ENCODE measurements at regions not wholly inside any gene's neighbourhood (a gene's known extent, or its start where the extent isn't known, plus 50 kb on each side); places are given as distances from the start of the nearest gene placed in this dataset.
A peak's percentile ranks its signal among the peaks of the same experiment; 100 is the strongest.

DNA sequence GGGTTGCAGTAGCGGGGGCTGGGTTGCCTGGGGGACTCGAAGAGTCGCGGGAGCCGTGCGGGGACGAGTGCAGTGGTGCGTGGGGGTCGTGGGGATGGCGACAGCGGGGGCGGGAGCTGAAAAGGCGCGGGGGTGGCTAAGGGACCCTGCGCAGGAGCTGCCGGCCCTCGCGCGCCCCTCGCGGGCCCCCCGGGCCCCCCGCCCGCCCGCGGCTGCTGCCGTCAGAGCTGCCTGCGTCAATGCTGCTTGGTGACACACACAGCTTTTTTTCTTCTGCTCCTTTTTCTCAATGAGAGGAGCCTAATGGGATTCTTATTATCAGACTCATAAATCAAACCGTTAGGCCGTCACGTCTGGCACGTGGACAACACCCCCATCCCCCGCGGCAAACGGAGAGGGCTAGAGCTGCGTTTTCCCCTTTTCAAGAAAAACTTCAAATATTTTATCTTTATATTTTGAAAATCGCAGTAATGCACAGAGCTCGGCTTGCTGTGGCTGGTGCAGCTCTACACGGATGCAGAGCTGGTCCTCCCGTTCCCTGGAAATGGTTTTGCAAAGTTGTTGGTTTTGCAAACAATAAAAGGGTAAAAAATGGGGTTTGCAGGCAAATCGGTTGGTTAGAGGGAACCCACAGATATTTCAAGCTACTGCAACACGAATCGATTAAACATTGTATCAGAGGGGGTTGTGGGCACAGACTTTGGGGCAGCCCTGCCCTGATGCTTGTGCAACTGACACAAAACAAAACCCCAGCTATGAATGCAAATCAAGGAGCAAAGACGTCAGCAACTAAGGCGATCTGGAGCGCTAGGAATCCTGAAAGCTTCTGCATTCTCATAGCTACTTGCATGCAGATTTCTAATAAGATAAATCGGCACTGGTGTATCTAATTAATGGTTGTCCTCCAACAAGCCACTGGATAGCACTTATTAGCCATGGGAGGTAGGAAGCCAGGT lies 161.4 kb downstream of the TBXT start (continued):
- TF ChIP-seq, protein P1, sequence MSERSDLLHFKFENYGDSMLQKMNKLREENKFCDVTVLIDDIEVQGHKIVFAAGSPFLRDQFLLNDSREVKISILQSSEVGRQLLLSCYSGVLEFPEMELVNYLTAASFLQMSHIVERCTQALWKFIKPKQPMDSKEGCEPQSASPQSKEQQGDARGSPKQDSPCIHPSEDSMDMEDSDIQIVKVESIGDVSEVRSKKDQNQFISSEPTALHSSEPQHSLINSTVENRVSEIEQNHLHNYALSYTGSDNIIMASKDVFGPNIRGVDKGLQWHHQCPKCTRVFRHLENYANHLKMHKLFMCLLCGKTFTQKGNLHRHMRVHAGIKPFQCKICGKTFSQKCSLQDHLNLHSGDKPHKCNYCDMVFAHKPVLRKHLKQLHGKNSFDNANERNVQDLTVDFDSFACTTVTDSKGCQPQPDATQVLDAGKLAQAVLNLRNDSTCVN (tag by site-specific recombination; optimal IDR thresholded peaks at IDR 0.05): no peak
- TF ChIP-seq, protein P2, sequence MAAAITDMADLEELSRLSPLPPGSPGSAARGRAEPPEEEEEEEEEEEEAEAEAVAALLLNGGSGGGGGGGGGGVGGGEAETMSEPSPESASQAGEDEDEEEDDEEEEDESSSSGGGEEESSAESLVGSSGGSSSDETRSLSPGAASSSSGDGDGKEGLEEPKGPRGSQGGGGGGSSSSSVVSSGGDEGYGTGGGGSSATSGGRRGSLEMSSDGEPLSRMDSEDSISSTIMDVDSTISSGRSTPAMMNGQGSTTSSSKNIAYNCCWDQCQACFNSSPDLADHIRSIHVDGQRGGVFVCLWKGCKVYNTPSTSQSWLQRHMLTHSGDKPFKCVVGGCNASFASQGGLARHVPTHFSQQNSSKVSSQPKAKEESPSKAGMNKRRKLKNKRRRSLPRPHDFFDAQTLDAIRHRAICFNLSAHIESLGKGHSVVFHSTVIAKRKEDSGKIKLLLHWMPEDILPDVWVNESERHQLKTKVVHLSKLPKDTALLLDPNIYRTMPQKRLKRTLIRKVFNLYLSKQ (tag by site-specific recombination; IDR thresholded peaks at IDR 0.05; ENCODE audit: borderline replicate concordance): no peak
- TF ChIP-seq IKZF3 (tag by site-specific recombination; IDR thresholded peaks at IDR 0.05): peak; percentile 82
- TF ChIP-seq GFI1B (tag by site-specific recombination; IDR thresholded peaks at IDR 0.05): no peak
- TF ChIP-seq, protein P3, sequence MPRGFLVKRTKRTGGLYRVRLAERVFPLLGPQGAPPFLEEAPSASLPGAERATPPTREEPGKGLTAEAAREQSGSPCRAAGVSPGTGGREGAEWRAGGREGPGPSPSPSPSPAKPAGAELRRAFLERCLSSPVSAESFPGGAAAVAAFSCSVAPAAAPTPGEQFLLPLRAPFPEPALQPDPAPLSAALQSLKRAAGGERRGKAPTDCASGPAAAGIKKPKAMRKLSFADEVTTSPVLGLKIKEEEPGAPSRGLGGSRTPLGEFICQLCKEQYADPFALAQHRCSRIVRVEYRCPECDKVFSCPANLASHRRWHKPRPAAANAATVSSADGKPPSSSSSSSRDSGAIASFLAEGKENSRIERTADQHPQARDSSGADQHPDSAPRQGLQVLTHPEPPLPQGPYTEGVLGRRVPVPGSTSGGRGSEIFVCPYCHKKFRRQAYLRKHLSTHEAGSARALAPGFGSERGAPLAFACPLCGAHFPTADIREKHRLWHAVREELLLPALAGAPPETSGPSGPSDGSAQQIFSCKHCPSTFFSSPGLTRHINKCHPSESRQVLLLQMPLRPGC (tag by site-specific recombination; IDR thresholded peaks at IDR 0.05): peak; percentile 76
- TF ChIP-seq, protein P4, sequence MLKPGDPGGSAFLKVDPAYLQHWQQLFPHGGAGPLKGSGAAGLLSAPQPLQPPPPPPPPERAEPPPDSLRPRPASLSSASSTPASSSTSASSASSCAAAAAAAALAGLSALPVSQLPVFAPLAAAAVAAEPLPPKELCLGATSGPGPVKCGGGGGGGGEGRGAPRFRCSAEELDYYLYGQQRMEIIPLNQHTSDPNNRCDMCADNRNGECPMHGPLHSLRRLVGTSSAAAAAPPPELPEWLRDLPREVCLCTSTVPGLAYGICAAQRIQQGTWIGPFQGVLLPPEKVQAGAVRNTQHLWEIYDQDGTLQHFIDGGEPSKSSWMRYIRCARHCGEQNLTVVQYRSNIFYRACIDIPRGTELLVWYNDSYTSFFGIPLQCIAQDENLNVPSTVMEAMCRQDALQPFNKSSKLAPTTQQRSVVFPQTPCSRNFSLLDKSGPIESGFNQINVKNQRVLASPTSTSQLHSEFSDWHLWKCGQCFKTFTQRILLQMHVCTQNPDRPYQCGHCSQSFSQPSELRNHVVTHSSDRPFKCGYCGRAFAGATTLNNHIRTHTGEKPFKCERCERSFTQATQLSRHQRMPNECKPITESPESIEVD (tag by site-specific recombination; IDR thresholded peaks at IDR 0.05): peak; percentile 92
- TF ChIP-seq ZNF324 (tag by site-specific recombination; IDR thresholded peaks at IDR 0.05): peak; percentile 29; the same call in 1 of the 2 replicates
- TF ChIP-seq, protein P5, sequence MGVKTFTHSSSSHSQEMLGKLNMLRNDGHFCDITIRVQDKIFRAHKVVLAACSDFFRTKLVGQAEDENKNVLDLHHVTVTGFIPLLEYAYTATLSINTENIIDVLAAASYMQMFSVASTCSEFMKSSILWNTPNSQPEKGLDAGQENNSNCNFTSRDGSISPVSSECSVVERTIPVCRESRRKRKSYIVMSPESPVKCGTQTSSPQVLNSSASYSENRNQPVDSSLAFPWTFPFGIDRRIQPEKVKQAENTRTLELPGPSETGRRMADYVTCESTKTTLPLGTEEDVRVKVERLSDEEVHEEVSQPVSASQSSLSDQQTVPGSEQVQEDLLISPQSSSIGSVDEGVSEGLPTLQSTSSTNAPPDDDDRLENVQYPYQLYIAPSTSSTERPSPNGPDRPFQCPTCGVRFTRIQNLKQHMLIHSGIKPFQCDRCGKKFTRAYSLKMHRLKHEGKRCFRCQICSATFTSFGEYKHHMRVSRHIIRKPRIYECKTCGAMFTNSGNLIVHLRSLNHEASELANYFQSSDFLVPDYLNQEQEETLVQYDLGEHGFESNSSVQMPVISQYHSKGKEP (tag by site-specific recombination; IDR thresholded peaks at IDR 0.05): peak; percentile 87
- TF ChIP-seq, protein P6, sequence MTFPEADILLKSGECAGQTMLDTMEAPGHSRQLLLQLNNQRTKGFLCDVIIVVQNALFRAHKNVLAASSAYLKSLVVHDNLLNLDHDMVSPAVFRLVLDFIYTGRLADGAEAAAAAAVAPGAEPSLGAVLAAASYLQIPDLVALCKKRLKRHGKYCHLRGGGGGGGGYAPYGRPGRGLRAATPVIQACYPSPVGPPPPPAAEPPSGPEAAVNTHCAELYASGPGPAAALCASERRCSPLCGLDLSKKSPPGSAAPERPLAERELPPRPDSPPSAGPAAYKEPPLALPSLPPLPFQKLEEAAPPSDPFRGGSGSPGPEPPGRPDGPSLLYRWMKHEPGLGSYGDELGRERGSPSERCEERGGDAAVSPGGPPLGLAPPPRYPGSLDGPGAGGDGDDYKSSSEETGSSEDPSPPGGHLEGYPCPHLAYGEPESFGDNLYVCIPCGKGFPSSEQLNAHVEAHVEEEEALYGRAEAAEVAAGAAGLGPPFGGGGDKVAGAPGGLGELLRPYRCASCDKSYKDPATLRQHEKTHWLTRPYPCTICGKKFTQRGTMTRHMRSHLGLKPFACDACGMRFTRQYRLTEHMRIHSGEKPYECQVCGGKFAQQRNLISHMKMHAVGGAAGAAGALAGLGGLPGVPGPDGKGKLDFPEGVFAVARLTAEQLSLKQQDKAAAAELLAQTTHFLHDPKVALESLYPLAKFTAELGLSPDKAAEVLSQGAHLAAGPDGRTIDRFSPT (tag by site-specific recombination; IDR thresholded peaks at IDR 0.05): no peak
- TF ChIP-seq, protein P7, sequence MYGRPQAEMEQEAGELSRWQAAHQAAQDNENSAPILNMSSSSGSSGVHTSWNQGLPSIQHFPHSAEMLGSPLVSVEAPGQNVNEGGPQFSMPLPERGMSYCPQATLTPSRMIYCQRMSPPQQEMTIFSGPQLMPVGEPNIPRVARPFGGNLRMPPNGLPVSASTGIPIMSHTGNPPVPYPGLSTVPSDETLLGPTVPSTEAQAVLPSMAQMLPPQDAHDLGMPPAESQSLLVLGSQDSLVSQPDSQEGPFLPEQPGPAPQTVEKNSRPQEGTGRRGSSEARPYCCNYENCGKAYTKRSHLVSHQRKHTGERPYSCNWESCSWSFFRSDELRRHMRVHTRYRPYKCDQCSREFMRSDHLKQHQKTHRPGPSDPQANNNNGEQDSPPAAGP (tag by site-specific recombination; IDR thresholded peaks at IDR 0.05): peak; percentile 73; the same call in 1 of the 2 replicates
- TF ChIP-seq ZFHX2 (tag by site-specific recombination; conservative IDR thresholded peaks at IDR 0.05): peak; percentile 80
- peak; percentile 53; the same call in 1 of the 2 replicates for TF ChIP-seq ZSCAN30 (tag by site-specific recombination; IDR thresholded peaks at IDR 0.05)
- 0 out of 2 replicates have a peak, but pooled peaks have one; percentile 17 for TF ChIP-seq ZNF76 (tag by site-specific recombination; IDR thresholded peaks at IDR 0.05; ENCODE audit: borderline replicate concordance, low read depth)
- TF ChIP-seq OSR2 (tag by site-specific recombination; IDR thresholded peaks at IDR 0.05): peak; percentile 81
- 0 out of 2 replicates have a peak, but pooled peaks have one; percentile 62 for TF ChIP-seq ZSCAN23 (tag by site-specific recombination; IDR thresholded peaks at IDR 0.05)
- peak; percentile 39; the same call in 1 of the 2 replicates for TF ChIP-seq ZNF600 (tag by site-specific recombination; IDR thresholded peaks at IDR 0.05)
- peak; percentile 70 for TF ChIP-seq ZNF335 (tag by site-specific recombination; conservative IDR thresholded peaks at IDR 0.05)
- TF ChIP-seq, protein P8, sequence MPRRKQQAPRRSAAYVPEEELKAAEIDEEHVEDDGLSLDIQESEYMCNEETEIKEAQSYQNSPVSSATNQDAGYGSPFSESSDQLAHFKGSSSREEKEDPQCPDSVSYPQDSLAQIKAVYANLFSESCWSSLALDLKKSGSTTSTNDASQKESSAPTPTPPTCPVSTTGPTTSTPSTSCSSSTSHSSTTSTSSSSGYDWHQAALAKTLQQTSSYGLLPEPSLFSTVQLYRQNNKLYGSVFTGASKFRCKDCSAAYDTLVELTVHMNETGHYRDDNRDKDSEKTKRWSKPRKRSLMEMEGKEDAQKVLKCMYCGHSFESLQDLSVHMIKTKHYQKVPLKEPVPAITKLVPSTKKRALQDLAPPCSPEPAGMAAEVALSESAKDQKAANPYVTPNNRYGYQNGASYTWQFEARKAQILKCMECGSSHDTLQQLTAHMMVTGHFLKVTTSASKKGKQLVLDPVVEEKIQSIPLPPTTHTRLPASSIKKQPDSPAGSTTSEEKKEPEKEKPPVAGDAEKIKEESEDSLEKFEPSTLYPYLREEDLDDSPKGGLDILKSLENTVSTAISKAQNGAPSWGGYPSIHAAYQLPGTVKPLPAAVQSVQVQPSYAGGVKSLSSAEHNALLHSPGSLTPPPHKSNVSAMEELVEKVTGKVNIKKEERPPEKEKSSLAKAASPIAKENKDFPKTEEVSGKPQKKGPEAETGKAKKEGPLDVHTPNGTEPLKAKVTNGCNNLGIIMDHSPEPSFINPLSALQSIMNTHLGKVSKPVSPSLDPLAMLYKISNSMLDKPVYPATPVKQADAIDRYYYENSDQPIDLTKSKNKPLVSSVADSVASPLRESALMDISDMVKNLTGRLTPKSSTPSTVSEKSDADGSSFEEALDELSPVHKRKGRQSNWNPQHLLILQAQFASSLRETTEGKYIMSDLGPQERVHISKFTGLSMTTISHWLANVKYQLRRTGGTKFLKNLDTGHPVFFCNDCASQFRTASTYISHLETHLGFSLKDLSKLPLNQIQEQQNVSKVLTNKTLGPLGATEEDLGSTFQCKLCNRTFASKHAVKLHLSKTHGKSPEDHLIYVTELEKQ (tag by site-specific recombination; IDR thresholded peaks at IDR 0.05; ENCODE audit: borderline replicate concordance): peak; percentile 83
- TF ChIP-seq KLF10 (tag by site-specific recombination; IDR thresholded peaks at IDR 0.05): peak; percentile 91
- peak; percentile 29; the same call in 1 of the 2 replicates for TF ChIP-seq ZNF10 (tag by site-specific recombination; IDR thresholded peaks at IDR 0.05)
- TF ChIP-seq ZNF146 (tag by site-specific recombination; IDR thresholded peaks at IDR 0.05): peak; percentile 27; the same call in 1 of the 2 replicates
- TF ChIP-seq ZNF184 (tag by site-specific recombination; IDR thresholded peaks at IDR 0.05): peak; percentile 70

Measured in HEK293 (cell line).